Chondrocyte (in vitro differentiated cells): ENCODE measurements at regions not wholly inside any gene's neighbourhood (a gene's known extent, or its start where the extent isn't known, plus 50 kb on each side); places are given as distances from the start of the nearest gene placed in this dataset.

Source experiments
- DNase-seq: peaks from one replicate; pipeline ENCODE4 v3.0.0; 2021; ENCODE audit warnings: mixed read lengths, low spot score
- H3K27ac Mint-ChIP-seq: one replicate; pipeline ENCODE4 v1.8.0; 2021; ENCODE audit warnings: mild to moderate bottlenecking, moderate library complexity, mixed read lengths; ENCODE audit not compliant: unreplicated experiment
- H3K27me3 Mint-ChIP-seq: 2 replicates; pipeline ENCODE4 v1.8.0; 2021; ENCODE audit warnings: low read depth, mixed read lengths
- H3K36me3 Mint-ChIP-seq: 2 replicates; pipeline ENCODE4 v1.8.0; 2021; ENCODE audit warnings: low read depth, mixed read lengths
- H3K4me1 Mint-ChIP-seq: 2 replicates; pipeline ENCODE4 v1.8.0; 2021; ENCODE audit warnings: low read depth, mild to moderate bottlenecking, mixed read lengths
- H3K4me3 Mint-ChIP-seq: one replicate; pipeline ENCODE4 v1.8.0; 2021; ENCODE audit warnings: mild to moderate bottlenecking, moderate library complexity, mixed read lengths; ENCODE audit not compliant: unreplicated experiment
- H3K9me3 Mint-ChIP-seq: 2 replicates; pipeline ENCODE4 v1.8.0; 2021; ENCODE audit warnings: low read depth, mixed read lengths
- TF ChIP-seq, protein P1 (sequence below): fragments of 200-600 bp; sonication (generic); IDR thresholded peaks from 2 replicates; pipeline ENCODE4 v1.5.0; 2021; ENCODE audit warnings: antibody characterized with exemption, mild to moderate bottlenecking, moderate library complexity

DNA sequence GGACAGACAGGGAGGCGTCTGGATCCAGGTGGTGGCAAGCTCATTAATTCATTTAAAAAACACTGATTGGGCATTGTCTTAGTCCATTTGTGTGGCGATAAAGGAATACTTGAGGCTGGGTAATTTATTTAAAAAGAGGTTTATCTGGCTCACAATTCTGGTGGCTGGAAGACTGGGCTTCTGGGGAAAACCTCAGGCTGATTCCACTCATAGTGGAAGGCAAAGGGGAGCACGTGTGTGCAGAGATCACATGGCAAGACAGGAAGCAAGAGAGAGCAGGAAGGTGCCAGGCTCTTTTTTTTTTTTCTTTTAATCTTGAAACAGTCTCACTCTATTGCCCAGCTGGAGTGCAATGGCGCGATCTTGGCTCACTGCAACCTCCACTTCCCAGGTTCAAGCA is 100.2 kb upstream of the METTL14 start:
- H3K4me1 Mint-ChIP-seq: no peaks in the 10 kb centered on the region
- no peak overlapping the region for H3K4me3 Mint-ChIP-seq
- TF ChIP-seq, protein P1, sequence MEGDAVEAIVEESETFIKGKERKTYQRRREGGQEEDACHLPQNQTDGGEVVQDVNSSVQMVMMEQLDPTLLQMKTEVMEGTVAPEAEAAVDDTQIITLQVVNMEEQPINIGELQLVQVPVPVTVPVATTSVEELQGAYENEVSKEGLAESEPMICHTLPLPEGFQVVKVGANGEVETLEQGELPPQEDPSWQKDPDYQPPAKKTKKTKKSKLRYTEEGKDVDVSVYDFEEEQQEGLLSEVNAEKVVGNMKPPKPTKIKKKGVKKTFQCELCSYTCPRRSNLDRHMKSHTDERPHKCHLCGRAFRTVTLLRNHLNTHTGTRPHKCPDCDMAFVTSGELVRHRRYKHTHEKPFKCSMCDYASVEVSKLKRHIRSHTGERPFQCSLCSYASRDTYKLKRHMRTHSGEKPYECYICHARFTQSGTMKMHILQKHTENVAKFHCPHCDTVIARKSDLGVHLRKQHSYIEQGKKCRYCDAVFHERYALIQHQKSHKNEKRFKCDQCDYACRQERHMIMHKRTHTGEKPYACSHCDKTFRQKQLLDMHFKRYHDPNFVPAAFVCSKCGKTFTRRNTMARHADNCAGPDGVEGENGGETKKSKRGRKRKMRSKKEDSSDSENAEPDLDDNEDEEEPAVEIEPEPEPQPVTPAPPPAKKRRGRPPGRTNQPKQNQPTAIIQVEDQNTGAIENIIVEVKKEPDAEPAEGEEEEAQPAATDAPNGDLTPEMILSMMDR: no peak
- H3K36me3 Mint-ChIP-seq: no peaks in the 10 kb centered on the region
- peaks cover 19% of the 10 kb centered on the region for H3K27me3 Mint-ChIP-seq
- no peaks in the 10 kb centered on the region for H3K9me3 Mint-ChIP-seq
- no peak for DNase-seq
- H3K27ac Mint-ChIP-seq: no peak overlapping the region

DNA sequence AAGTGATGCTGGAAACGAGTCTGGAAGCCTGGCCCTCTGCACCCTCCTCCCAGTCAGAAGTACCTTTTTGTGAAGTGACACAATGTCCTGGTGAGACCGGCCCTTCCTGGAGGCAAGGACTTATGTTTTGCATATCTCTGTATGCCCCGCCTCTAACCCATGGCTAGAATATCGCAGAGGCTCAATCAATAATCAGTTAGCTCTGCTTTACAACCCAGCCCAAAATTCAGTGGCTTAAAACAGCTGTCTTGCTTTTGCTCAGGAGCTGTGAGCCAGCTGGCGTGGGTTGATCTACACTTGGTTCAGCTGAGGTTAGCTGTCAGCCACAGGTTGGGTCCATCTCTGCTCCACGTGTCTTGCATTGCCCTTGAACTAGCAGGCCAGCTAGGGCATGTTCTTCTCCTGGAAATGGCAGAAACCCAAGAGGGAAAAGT is 98.8 kb upstream of the METTL14 start:
- H3K4me3 Mint-ChIP-seq: no peak overlapping the region
- H3K27ac Mint-ChIP-seq: no peak overlapping the region
- peaks cover 5% of the 10 kb centered on the region for H3K4me1 Mint-ChIP-seq
- TF ChIP-seq, protein P1: no peak
- no peaks in the 10 kb centered on the region for H3K9me3 Mint-ChIP-seq
- no peak for DNase-seq
- H3K36me3 Mint-ChIP-seq: no peaks in the 10 kb centered on the region
- H3K27me3 Mint-ChIP-seq: peaks cover 19% of the 10 kb centered on the region

DNA sequence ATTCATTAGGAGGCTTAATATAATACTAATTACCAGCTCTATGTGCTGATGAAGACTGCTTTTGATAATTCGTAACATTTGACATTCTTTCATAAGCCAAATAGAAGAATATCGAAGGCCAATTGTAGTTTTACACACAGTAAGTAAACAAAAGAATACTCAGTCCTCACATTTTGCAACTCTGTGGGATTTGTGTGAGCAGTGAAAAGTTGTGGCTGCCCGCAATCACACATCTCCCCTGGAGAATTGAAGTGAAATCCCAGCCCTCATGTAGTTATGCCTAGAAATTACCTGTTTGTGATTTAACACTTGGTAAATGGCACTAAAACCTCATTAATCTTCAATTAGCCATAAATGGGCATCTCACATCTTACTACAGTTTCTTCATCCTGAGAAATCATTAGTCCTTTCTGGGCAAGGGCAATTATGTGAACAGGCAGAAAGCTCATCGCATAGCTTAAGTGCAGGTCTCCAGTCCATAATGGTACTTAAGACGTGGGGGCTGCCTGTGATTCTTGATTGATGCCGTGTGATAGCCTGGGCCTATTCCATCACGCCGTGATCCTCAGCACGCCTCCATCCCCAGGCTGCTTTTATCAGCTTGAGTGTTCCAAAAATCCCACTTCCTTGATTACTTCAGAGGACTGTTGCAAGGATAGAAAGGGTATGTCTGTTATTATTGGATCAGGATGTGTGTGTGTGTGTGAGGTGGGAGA is 97.9 kb upstream of the METTL14 start:
- no peaks in the 10 kb centered on the region for H3K36me3 Mint-ChIP-seq
- no peaks in the 10 kb centered on the region for H3K9me3 Mint-ChIP-seq
- TF ChIP-seq, protein P1: no peak
- H3K27ac Mint-ChIP-seq: no peak overlapping the region
- DNase-seq: no peak
- H3K4me1 Mint-ChIP-seq: peaks cover 9% of the 10 kb centered on the region
- peaks cover 19% of the 10 kb centered on the region for H3K27me3 Mint-ChIP-seq
- no peak overlapping the region for H3K4me3 Mint-ChIP-seq

DNA sequence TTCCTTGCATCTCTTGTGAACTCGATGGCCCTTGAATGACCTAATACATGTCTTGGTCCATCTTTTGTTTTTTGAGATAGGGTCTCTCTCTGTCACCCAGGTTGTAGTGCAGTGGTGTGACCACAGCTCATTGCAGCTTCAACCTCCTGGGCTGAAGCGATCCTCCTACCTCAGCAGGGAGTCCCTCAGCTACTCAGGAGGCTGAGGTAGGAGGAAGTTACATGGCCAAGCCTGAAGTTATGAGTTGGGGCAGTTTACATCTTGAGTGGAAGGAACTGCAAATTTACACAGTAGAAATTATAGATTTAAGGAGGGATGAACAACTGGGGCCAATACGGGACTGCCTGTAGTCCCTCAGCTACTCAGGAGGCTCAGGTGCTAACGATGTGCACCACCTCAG is 97.2 kb upstream of the METTL14 start:
- no peaks in the 10 kb centered on the region for H3K36me3 Mint-ChIP-seq
- H3K27ac Mint-ChIP-seq: no peak overlapping the region
- no peak overlapping the region for H3K4me3 Mint-ChIP-seq
- TF ChIP-seq, protein P1: no peak
- no peaks in the 10 kb centered on the region for H3K9me3 Mint-ChIP-seq
- DNase-seq: no peak
- H3K4me1 Mint-ChIP-seq: peaks cover 9% of the 10 kb centered on the region
- H3K27me3 Mint-ChIP-seq: peaks cover 19% of the 10 kb centered on the region

DNA sequence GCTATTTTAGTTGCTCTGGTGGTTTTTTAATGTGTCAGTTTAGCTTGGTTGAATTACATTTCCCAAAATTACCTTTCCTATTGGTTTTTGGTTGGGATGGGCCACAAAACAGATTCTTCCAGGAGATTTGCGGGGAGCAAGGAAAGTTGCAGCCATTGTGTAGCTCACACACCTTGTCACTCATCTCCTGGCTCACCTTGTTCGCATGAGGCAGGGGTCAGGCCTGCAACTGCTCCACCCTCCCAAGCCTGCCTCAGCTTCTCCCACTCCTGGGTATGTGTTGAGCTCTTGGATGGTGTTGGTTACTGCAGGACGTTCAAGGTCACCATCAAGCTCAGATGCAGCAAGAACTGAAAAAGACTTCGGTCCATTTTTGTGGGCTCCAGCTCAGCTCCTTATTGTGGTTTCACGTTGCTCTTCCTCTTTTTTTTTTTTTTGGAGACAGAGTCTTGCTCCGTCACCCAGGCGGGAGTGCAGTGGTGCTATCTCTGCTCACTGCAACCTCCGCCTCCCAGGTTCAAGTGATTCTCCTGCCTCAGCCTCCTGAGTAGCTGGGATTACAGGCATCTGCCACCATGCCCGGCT is 95.6 kb upstream of the METTL14 start:
- Mint-ChIP-seq H3K27ac (no peak overlapping the region), H3K9me3 (no peaks in the 10 kb centered on the region), H3K4me3 (no peak overlapping the region), H3K4me1 (peaks cover 9% of the 10 kb centered on the region), H3K27me3 (peaks cover 19% of the 10 kb centered on the region), H3K36me3 (no peaks in the 10 kb centered on the region)
- DNase-seq: no peak
- TF ChIP-seq, protein P1: no peak
